Choroid plexus epithelial cell (primary cell): ENCODE measurements at regions not wholly inside any gene's neighbourhood (a gene's known extent, or its start where the extent isn't known, plus 50 kb on each side); places are given as distances from the start of the nearest gene placed in this dataset.

Experiments used
- DNase-seq: peaks from one replicate; pipeline ENCODE4 v3.0.0-alpha.2; 2010; ENCODE audit warnings: low read depth
- H3K4me3 ChIP-seq: 2 replicates; pipeline ENCODE4 v1.5.1; 2011; ENCODE audit warnings: low read depth, mild to moderate bottlenecking, control low read depth, low read length, moderate library complexity
- TF ChIP-seq, protein P1 (sequence below): conservative IDR thresholded peaks from 2 replicates; pipeline ENCODE4 v1.5.1; 2011; ENCODE audit warnings: low read depth, mild to moderate bottlenecking, control low read depth, inconsistent platforms, low read length, moderate library complexity

DNA sequence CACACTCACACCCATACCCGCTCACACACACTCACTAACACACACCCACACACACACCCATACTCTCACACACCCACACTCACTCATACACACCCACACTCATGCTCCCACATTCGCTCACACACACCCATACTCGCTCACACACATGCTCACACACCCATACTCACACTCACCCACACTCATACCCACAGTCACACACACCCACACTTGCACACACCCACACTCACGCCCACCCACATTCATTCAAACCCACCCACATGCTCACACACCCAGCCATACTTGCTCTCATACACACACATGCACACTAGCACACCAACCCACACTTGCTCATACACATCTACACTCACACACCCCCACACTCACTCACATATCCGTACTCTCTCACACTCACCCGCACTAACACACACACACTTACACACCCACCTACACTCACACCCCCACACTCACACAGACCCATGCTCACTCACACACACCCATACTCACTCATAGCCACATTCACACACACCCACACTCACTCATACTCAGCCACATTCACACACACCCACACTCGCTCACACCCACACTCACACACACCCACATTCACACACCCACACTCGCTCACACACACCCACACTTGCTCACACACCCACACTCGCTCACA is 322.4 kb upstream of the N4BP1 start:
- TF ChIP-seq, protein P1, sequence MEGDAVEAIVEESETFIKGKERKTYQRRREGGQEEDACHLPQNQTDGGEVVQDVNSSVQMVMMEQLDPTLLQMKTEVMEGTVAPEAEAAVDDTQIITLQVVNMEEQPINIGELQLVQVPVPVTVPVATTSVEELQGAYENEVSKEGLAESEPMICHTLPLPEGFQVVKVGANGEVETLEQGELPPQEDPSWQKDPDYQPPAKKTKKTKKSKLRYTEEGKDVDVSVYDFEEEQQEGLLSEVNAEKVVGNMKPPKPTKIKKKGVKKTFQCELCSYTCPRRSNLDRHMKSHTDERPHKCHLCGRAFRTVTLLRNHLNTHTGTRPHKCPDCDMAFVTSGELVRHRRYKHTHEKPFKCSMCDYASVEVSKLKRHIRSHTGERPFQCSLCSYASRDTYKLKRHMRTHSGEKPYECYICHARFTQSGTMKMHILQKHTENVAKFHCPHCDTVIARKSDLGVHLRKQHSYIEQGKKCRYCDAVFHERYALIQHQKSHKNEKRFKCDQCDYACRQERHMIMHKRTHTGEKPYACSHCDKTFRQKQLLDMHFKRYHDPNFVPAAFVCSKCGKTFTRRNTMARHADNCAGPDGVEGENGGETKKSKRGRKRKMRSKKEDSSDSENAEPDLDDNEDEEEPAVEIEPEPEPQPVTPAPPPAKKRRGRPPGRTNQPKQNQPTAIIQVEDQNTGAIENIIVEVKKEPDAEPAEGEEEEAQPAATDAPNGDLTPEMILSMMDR, result no peak

DNA sequence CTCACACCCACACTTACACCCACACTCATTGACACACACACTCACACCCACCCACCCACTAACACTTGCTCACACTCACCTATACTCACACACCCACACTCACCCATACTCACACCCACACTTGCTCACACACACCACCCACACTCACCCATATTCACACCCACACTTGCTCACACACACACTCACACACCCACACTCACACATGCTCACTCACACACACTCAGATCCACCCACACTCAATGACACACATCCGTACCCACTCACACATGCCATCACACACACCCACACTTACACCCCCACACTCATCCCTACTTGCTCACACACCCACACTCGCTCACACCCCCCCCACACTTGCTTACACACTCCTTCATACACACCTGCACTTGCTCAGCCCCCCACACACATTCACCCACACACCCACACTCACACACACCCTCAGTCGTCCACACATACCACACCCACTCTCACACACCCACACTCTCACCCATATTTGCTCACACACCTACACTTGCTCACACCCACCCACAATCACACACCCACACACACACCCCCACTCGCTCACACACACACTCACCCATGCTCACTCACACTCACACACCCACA is 321.1 kb upstream of the N4BP1 start:
- no peak for DNase-seq
- TF ChIP-seq, protein P1, result no peak
- no peak overlapping the region for H3K4me3 ChIP-seq

More for the DNA sequence above, 322.4 kb upstream of the N4BP1 start:
- DNase-seq, result no peak
- no peak overlapping the region for H3K4me3 ChIP-seq

DNA sequence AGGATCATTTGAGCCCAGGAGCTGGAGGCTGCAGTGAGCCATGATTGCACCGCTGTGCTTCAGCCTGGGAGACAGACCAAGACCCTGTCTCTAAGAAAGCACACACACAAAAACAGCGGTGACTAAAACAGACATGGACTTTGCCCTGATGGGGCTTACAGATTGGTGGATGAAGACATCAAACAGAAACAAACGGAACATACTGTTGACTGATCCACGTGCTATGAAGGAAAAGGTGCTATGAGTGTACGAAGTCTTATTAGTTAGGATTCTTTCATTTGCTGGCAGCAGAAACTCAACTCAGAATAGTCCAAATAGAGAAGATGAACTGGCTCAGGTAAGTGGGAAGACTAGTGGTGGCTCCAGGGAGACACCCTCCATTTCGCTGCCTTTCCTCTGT is 309.8 kb upstream of the N4BP1 start:
- no peak for DNase-seq
- no peak overlapping the region for H3K4me3 ChIP-seq
- TF ChIP-seq, protein P1, result no peak

DNA sequence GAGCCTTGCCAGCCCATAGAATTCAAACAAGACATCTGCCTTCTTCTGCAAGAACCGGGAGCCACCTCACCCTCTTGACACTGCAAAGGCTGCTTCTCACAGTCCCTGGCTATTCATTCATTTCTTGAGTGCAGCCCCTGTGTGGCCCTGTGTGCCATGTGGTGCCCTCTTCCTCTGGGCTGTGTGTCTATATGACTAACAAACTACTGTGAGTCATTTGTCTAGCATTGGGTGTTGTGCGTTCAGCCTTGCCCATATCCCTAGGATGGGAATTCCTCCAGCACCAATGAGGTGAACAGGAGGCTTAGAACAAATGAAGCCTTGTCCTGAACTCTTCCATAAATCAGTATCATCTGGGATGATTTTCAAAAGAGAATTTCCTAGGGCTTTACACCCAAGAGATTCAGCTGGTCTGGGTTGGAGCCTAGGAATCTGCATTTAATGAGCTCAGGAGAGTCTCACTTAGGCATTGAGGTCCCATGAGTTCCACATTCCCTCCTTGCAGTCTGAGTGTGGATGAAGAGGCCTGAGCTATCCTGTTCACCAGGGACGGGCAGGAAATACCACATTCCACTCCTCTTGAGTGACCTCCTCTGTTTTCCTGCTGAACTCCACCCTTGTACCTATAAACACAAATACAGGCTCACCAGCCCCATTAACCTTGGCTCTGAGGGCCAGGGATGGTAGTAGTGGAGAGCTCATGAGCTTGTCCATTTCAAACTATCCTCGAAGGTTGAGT is 308.7 kb upstream of the N4BP1 start:
- no peak for DNase-seq
- H3K4me3 ChIP-seq, result no peak overlapping the region
- TF ChIP-seq, protein P1, result no peak

DNA sequence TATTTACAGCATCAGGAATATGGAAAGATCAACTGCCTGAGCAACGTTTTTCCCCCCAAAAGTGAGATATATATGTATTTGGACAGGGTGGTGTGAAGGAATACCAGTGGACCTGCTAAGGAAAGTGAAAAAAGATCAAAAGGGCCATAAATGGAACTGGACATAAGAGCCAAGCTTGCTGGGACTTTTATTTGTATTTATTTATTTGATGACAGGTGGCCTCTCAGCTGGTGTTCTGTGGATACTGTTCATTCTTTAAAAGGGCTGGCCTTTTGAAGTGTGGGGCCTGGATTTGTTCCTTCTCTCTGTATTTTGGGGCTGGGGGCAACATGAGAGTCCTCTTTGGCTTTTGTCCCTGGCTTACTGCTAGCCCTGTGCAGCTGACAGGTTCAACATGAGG is 306.6 kb upstream of the N4BP1 start:
- DNase-seq, result no peak
- TF ChIP-seq, protein P1, result no peak
- no peak overlapping the region for H3K4me3 ChIP-seq

DNA sequence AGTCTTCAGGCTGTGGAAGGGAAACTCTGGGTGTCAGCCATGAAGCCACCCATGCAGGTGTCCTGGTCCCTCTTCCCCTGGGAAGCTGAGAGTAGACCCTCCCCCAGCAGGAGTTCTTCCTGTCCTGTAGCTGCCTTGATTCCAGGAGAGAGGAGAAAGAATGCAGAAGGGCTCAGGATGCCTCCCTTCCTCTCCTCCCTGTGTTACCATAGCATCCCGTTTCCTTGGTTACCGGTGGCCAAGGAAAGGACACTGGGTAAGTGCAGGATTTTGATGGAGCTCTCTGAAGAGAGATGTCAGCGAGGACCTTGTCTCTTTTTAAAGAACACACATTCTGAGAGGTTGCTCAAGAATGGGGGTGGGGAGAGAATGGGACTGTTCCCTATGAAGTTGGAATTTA is 304.1 kb upstream of the N4BP1 start:
- DNase-seq, result no peak
- no peak overlapping the region for H3K4me3 ChIP-seq
- TF ChIP-seq, protein P1, result no peak
